ENCODE measurements at regions not wholly inside any gene's neighbourhood (a gene's known extent, or its start where the extent isn't known, plus 50 kb on each side); places are given as distances from the start of the nearest gene placed in this dataset.
A peak's percentile ranks its signal among the peaks of the same experiment; 100 is the strongest.

GRCh38 chr15:31440754-31441311 lies 114.2 kb downstream of the KLF13 start:
- Histone ChIP-seq H3F3A (ENCODE audit: low read length, unreplicated experiment) (no peaks in the 10 kb centered on the region), H3K9ac (ENCODE audit: low read length) (no peak overlapping the region), H3K27ac (ENCODE audit: low read length) (no peak overlapping the region), H3K4me3 (ENCODE audit: low read length) (peak overlapping the region; percentile 47; the same call in 1 of the 2 replicates), H3K27me3 (ENCODE audit: low read length) (no peaks in the 10 kb centered on the region), H3K4me2 (ENCODE audit: low read length) (peak overlapping the region; percentile 69), H4K20me1 (ENCODE audit: low read length) (no peaks in the 10 kb centered on the region), H3K9me2 (replicated peaks; ENCODE audit: low read length) (no peaks in the 10 kb centered on the region), H3K36me3 (ENCODE audit: low read depth, low read length) (no peaks in the 10 kb centered on the region), H3K4me1 (ENCODE audit: insufficient read depth, low read length) (peaks cover 4% of the 10 kb centered on the region), H3K9me3 (ENCODE audit: low read length) (no peaks in the 10 kb centered on the region), H2AFZ (ENCODE audit: low read length) (no peak overlapping the region), H3K79me2 (ENCODE audit: low read length) (no peaks in the 10 kb centered on the region)
- TF ChIP-seq EZH2 (IDR thresholded peaks at IDR 0.05; ENCODE audit: low read length, unreplicated experiment): no peak
- no peak for TF ChIP-seq CTCF (conservative IDR thresholded peaks at IDR 0.05; ENCODE audit: low read depth, low read length)
- TF ChIP-seq EZH2phosphoT487 (IDR thresholded peaks at IDR 0.05; ENCODE audit: borderline replicate concordance, low read length): no peak
- DNase-seq (no peak), ATAC-seq (0 out of 2 replicates have a peak, but pooled peaks have one; percentile 9)
- ChIA-PET CTCF (interaction anchor here (1.0 kb wide), 1 partner anchor 48 kb away, joined by 5 read pairs; no protein-coding TSS in a partner anchor), POLR2A (ENCODE audit: unreplicated experiment) (no interaction called here)
- BruUV-seq (replicated peaks): no TSS peak
- intact Hi-C loops (cut with micrococcal nuclease): no loop called here

- intact Hi-C loops (cut with micrococcal nuclease): no loop called here
- POLR2A ChIA-PET (ENCODE audit: unreplicated experiment): no interaction called here
- H3K27ac ChIP-seq (ENCODE audit: low read length): no peak overlapping the region
Measured at GRCh38 chr15:31442226-31442625, 115.6 kb downstream of the KLF13 start.

More at GRCh38 chr15:31442226-31442625, 115.6 kb downstream of the KLF13 start:
- H3K36me3 ChIP-seq (ENCODE audit: low read depth, low read length): no peaks in the 10 kb centered on the region
- TF ChIP-seq EZH2 (IDR thresholded peaks at IDR 0.05; ENCODE audit: low read length, unreplicated experiment) (no peak), CTCF (conservative IDR thresholded peaks at IDR 0.05; ENCODE audit: low read depth, low read length) (no peak), EZH2phosphoT487 (IDR thresholded peaks at IDR 0.05; ENCODE audit: borderline replicate concordance, low read length) (no peak)
- no peaks in the 10 kb centered on the region for H4K20me1 ChIP-seq (ENCODE audit: low read length)
- no peak overlapping the region for H3K9ac ChIP-seq (ENCODE audit: low read length)
- peaks cover 3% of the 10 kb centered on the region; the same call in 1 of the 2 replicates for H3K4me1 ChIP-seq (ENCODE audit: insufficient read depth, low read length)
- H3K9me2 ChIP-seq (replicated peaks; ENCODE audit: low read length): no peaks in the 10 kb centered on the region
- BruUV-seq (replicated peaks): no TSS peak
- no peak overlapping the region for H2AFZ ChIP-seq (ENCODE audit: low read length)
- no peak overlapping the region for H3K4me3 ChIP-seq (ENCODE audit: low read length)
- H3K27me3 ChIP-seq (ENCODE audit: low read length): no peaks in the 10 kb centered on the region
- DNase-seq (no peak), ATAC-seq (no peak)
- no peaks in the 10 kb centered on the region for H3K9me3 ChIP-seq (ENCODE audit: low read length)
- H3K79me2 ChIP-seq (ENCODE audit: low read length): no peaks in the 10 kb centered on the region
- CTCF ChIA-PET: no interaction called here
- no peak overlapping the region for H3K4me2 ChIP-seq (ENCODE audit: low read length)
- H3F3A ChIP-seq (ENCODE audit: low read length, unreplicated experiment): no peaks in the 10 kb centered on the region

All from PC-3 (cell line).